ENCODE measurements at regions not wholly inside any gene's neighbourhood (a gene's known extent, or its start where the extent isn't known, plus 50 kb on each side); places are given as distances from the start of the nearest gene placed in this dataset.

GRCh38 chr2:48122166-48122565 is 192.3 kb upstream of the FOXN2 start:
- no TSS peak for BruUV-seq (replicated peaks)
- Histone ChIP-seq H3K9ac (ENCODE audit: insufficient read depth in 1 of 2, low read depth in 2 of 2, low read length in 2 of 2) (no peak overlapping the region), H3K4me1 (replicated peaks in 1 of 2; ENCODE audit: control insufficient read depth in 2 of 2, insufficient read depth in 2 of 2, low read length in 2 of 2) (peaks cover 5% of the 10 kb centered on the region in 2 experiments; a peak in 2 of 5 replicates), H2AFZ (ENCODE audit: low read depth, low read length) (no peak overlapping the region), H3K79me2 (ENCODE audit: control insufficient read depth, insufficient read depth, low read length) (no peaks in the 10 kb centered on the region), H3K4me2 (ENCODE audit: insufficient read depth, low read length) (no peak overlapping the region), H3K9me1 (ENCODE audit: control insufficient read depth, insufficient read depth, low read length) (no peaks in the 10 kb centered on the region), H3K36me3 (ENCODE audit: control insufficient read depth, insufficient read depth, low read length) (no peaks in the 10 kb centered on the region), H3K4me3 (no peak overlapping the region), H4K20me1 (replicated peaks; ENCODE audit: control insufficient read depth, insufficient read depth, low read length) (no peaks in the 10 kb centered on the region), H3K27me3 (ENCODE audit: control insufficient read depth in 2 of 2, insufficient read depth in 2 of 2, low read length in 2 of 2) (no peaks in the 10 kb centered on the region), H3K27ac (ENCODE audit: extremely low read depth, low read depth, low read length) (no peak overlapping the region), H3K9me3 (replicated peaks; ENCODE audit: control insufficient read depth, insufficient read depth, low read depth, low read length) (no peaks in the 10 kb centered on the region)
- ChIA-PET CTCF (ENCODE audit: low intra/inter-chr PET ratio) (no interaction called here), POLR2A (no interaction called here)
- DNase-seq (ENCODE audit: extremely low read depth in 1 of 4, low spot score in 3 of 4), result no peak
- intact Hi-C loops (cut with micrococcal nuclease), result no loop called here
- in situ Hi-C loops (cut with MboI), result no loop called here
- 70% methylated on average over 4 of the region's 4 CpGs for WGBS (ENCODE audit: insufficient coverage, low coverage, missing lambda C conversion rate)
- no peak for ATAC-seq
- FAIRE-seq, result no peak
- TF ChIP-seq NR0B1 (IDR thresholded peaks at IDR 0.05; ENCODE audit: partially characterized antibody), result no peak
- no peak for TF ChIP-seq IRF9 (tag; IDR thresholded peaks at IDR 0.05)
- TF ChIP-seq ADNP (tag; IDR thresholded peaks at IDR 0.05), result no peak
- no peak for TF ChIP-seq MAFK (IDR thresholded peaks at IDR 0.05; ENCODE audit: low read length)
- TF ChIP-seq HSF4 (CRISPR knock-in tag; IDR thresholded peaks at IDR 0.05; ENCODE audit: borderline replicate concordance), result no peak
- TF ChIP-seq XRCC5 (IDR thresholded peaks at IDR 0.05; ENCODE audit: low read depth, low read length), result no peak
- TF ChIP-seq ZNF639 (CRISPR knock-in tag; conservative IDR thresholded peaks at IDR 0.05 in 1 of 2, IDR thresholded peaks at IDR 0.05 in 1 of 2), result no peak
- TF ChIP-seq ZNF57 (CRISPR knock-in tag; IDR thresholded peaks at IDR 0.05), result no peak
- no peak for TF ChIP-seq HMBOX1 (IDR thresholded peaks at IDR 0.05)
- TF ChIP-seq PKNOX1 (IDR thresholded peaks at IDR 0.05), result no peak
- TF ChIP-seq ZBTB26 (CRISPR knock-in tag; IDR thresholded peaks at IDR 0.05), result no peak
- TF ChIP-seq ZNF79 (CRISPR knock-in tag; IDR thresholded peaks at IDR 0.05; ENCODE audit: low read depth), result no peak
- TF ChIP-seq THAP12 (CRISPR knock-in tag; IDR thresholded peaks at IDR 0.05), result no peak

Data from K562 (cell line).